Activated T-cell treated with anti-CD3 and anti-CD28 coated beads for 48 hours (primary cell): ENCODE measurements at regions not wholly inside any gene's neighbourhood (a gene's known extent, or its start where the extent isn't known, plus 50 kb on each side); places are given as distances from the start of the nearest gene placed in this dataset.
A peak's percentile ranks its signal among the peaks of the same experiment; 100 is the strongest.
"Not testable (repeated sequence)": the region's sequence is repeated elsewhere in the genome, so short reads cannot be mapped to it uniquely, and the experiment has no call there.

Experiments
- DNase-seq: peaks from one replicate; pipeline ENCODE4 v3.0.0-alpha.2; 2020; ENCODE audit warnings: low read depth

GRCh38 chr22:26806445-26807175 is 149.2 kb downstream of the MIAT start:
- DNase-seq: no peak

GRCh38 chr22:26811647-26811992 is 154.2 kb downstream of the MIAT start:
- DNase-seq: no peak

- no peak for DNase-seq
These were observed 155.3 kb downstream of the MIAT start for GRCh38 chr22:26812731-26813130.

GRCh38 chr22:26816726-26817125 is 159.3 kb downstream of the MIAT start:
- no peak for DNase-seq

- DNase-seq: no peak
These were observed 160.5 kb downstream of the MIAT start for GRCh38 chr22:26817926-26818325.

GRCh38 chr22:26821854-26822253 is 164.5 kb downstream of the MIAT start:
- no peak for DNase-seq

GRCh38 chr22:26822313-26822712 is 164.9 kb downstream of the MIAT start:
- no peak for DNase-seq

GRCh38 chr22:26823966-26824365 is 166.6 kb downstream of the MIAT start:
- DNase-seq: no peak

GRCh38 chr22:26825960-26826935 is 168.9 kb downstream of the MIAT start:
- DNase-seq: no peak

GRCh38 chr22:26827611-26828010 is 170.2 kb downstream of the MIAT start:
- DNase-seq: no peak

GRCh38 chr22:26828311-26828710 is 170.9 kb downstream of the MIAT start:
- no peak for DNase-seq

- no peak for DNase-seq
These were observed 173.4 kb downstream of the MIAT start for GRCh38 chr22:26830837-26831236.

- no peak for DNase-seq
These were observed 177.6 kb downstream of the MIAT start for GRCh38 chr22:26835023-26835422.

- DNase-seq: peak; percentile 47
These were observed 178.6 kb downstream of the MIAT start for GRCh38 chr22:26835929-26836528.

GRCh38 chr22:26837784-26838470 is 180.5 kb downstream of the MIAT start:
- DNase-seq: no peak

GRCh38 chr22:26838471-26838825 is 181.1 kb downstream of the MIAT start:
- no peak for DNase-seq

GRCh38 chr22:26839216-26839615 is 181.8 kb downstream of the MIAT start:
- no peak for DNase-seq

- not testable (repeated sequence) for DNase-seq
These were observed 183.4 kb downstream of the MIAT start for GRCh38 chr22:26840770-26841169.

GRCh38 chr22:26842103-26842502 is 184.7 kb downstream of the MIAT start:
- DNase-seq: no peak

- no peak for DNase-seq
These were observed 187.8 kb downstream of the MIAT start for GRCh38 chr22:26845021-26845743.

GRCh38 chr22:26846076-26846475 is 188.7 kb downstream of the MIAT start:
- no peak for DNase-seq

GRCh38 chr22:26846645-26847044 is 189.3 kb downstream of the MIAT start:
- no peak for DNase-seq
